ENCODE measurements at regions not wholly inside any gene's neighbourhood (a gene's known extent, or its start where the extent isn't known, plus 50 kb on each side); places are given as distances from the start of the nearest gene placed in this dataset.

DNA sequence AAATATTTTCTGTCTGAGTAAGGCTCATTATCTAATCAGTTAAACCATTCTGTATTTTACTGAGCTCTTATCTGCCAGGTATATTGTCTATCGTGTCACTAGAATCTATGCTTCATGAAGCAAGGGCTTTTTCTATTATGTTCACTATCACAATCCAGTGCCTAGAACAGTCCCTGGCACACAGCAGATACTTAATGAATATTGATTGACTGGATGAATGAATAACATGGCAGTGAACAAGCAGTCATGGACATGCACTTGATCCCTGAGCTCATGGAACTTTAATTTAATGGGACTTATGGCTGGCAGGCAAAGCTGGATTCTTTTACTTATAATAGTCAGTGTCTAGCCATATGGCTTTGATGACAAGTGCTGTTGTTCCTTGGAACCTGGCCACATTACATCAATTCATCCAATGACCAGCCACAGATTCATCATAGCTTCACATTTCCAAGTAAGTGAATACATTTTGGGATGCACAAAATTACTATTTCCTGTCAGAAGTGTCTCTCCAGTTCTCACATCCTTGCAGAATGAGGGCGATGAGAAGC is 214.8 kb downstream of the COG6 start:
- Mint-ChIP-seq H3K36me3 (no peaks in the 10 kb centered on the region), H3K27ac (no peak overlapping the region), H3K4me3 (no peak overlapping the region), H3K4me1 (no peaks in the 10 kb centered on the region), H3K27me3 (peaks cover 14% of the 10 kb centered on the region), H3K9me3 (ENCODE audit: low read depth) (no peaks in the 10 kb centered on the region)
- no peak for ATAC-seq
- CTCF ChIA-PET = no interaction called here
- no peak for DNase-seq

GRCh38 chr13:39874331-39875053 is 219.0 kb downstream of the COG6 start:
- DNase-seq = no peak
- H3K4me3 Mint-ChIP-seq = no peak overlapping the region
- H3K9me3 Mint-ChIP-seq (ENCODE audit: low read depth) = no peaks in the 10 kb centered on the region
- no peaks in the 10 kb centered on the region for H3K36me3 Mint-ChIP-seq
- no peaks in the 10 kb centered on the region for H3K27me3 Mint-ChIP-seq
- CTCF ChIA-PET = interaction anchor here (1.5 kb wide), 1 partner anchor 40 kb away, joined by 3 read pairs; no protein-coding TSS in a partner anchor
- H3K27ac Mint-ChIP-seq = no peak overlapping the region
- H3K4me1 Mint-ChIP-seq = no peaks in the 10 kb centered on the region
- ATAC-seq = no peak

DNA sequence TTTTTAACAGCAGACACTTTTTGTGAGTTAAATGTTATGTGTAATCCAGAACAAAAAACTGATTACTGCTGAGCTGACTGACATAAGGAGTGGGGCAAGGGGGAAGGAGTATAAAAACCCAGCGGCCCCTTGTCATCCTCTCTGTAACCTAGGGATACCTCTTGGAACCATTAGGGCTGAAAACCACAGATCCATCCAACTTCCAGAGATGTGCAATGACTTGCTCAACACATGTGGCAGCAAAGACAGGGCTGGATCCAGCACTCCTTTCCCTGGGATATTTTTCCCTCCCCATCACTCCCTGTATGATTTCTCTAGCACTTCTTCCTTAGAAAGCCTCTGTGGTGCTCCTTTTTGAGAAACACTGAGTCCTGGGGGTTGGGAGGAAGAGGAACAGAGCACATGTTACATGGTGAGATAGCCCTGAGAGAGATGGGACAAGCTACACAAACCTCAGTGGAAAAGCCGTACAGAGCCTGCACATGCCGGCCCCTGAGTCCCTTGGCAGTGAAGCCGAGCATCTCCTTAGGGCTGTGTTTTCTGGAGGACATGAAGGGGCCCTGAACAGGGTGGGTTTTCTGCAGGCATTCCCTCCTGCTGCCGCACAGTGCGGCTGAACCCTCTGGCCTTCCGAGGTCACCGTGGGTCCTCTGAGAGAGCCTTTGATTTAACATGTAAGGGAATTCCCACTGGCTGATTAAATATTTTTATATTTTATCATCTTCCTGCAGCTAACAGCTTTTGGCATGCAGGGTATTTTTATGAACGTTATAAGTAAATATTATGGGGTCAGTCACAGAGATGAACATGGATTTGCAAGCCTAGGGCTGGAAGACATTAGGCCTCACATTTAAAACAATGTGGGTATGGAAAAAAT is 219.9 kb downstream of the COG6 start:
- H3K36me3 Mint-ChIP-seq = no peaks in the 10 kb centered on the region

DNA sequence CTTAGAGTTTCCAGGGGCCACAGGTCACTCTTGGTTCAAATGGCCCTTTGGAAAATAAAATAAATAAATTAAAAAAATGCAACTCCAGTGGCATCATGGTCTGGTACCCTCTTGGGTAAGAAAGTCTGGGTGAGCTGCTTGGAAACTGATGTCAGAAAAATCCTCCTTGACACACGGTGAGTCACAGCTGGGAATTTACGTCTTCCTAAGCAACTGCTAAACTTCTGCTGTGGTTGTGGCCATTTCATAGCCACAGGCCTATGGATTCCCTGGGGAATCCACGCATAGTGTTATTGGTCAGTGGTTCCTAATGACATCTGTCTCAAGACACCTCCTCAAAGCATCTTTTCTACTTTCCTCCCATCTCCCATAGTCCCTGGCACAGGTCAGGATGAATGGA is 220.8 kb downstream of the COG6 start:
- no peak overlapping the region for H3K27ac Mint-ChIP-seq
- H3K9me3 Mint-ChIP-seq (ENCODE audit: low read depth) = no peaks in the 10 kb centered on the region
- CTCF ChIA-PET = no interaction called here
- peaks cover under 1% of the 10 kb centered on the region for H3K36me3 Mint-ChIP-seq
- no peaks in the 10 kb centered on the region for H3K4me1 Mint-ChIP-seq
- no peak for DNase-seq
- no peak for ATAC-seq
- H3K27me3 Mint-ChIP-seq = peaks cover 3% of the 10 kb centered on the region
- H3K4me3 Mint-ChIP-seq = no peak overlapping the region

More for the DNA sequence above, 219.9 kb downstream of the COG6 start:
- CTCF ChIA-PET = interaction anchor here (1.5 kb wide), 1 partner anchor 41 kb away, joined by 3 read pairs; no protein-coding TSS in a partner anchor
- no peaks in the 10 kb centered on the region for H3K9me3 Mint-ChIP-seq (ENCODE audit: low read depth)
- ATAC-seq (no peak), DNase-seq (no peak)
- no peak overlapping the region for H3K4me3 Mint-ChIP-seq
- no peak overlapping the region for H3K27ac Mint-ChIP-seq
- H3K4me1 Mint-ChIP-seq = no peaks in the 10 kb centered on the region
- H3K27me3 Mint-ChIP-seq = peaks cover 3% of the 10 kb centered on the region

GRCh38 chr13:39877134-39877533 is 221.7 kb downstream of the COG6 start:
- H3K27ac Mint-ChIP-seq = no peak overlapping the region
- H3K27me3 Mint-ChIP-seq = peaks cover 3% of the 10 kb centered on the region
- DNase-seq (no peak), ATAC-seq (no peak)
- no peaks in the 10 kb centered on the region for H3K4me1 Mint-ChIP-seq
- CTCF ChIA-PET = no interaction called here
- no peak overlapping the region for H3K4me3 Mint-ChIP-seq
- no peaks in the 10 kb centered on the region for H3K9me3 Mint-ChIP-seq (ENCODE audit: low read depth)
- peaks cover 1% of the 10 kb centered on the region for H3K36me3 Mint-ChIP-seq

DNA sequence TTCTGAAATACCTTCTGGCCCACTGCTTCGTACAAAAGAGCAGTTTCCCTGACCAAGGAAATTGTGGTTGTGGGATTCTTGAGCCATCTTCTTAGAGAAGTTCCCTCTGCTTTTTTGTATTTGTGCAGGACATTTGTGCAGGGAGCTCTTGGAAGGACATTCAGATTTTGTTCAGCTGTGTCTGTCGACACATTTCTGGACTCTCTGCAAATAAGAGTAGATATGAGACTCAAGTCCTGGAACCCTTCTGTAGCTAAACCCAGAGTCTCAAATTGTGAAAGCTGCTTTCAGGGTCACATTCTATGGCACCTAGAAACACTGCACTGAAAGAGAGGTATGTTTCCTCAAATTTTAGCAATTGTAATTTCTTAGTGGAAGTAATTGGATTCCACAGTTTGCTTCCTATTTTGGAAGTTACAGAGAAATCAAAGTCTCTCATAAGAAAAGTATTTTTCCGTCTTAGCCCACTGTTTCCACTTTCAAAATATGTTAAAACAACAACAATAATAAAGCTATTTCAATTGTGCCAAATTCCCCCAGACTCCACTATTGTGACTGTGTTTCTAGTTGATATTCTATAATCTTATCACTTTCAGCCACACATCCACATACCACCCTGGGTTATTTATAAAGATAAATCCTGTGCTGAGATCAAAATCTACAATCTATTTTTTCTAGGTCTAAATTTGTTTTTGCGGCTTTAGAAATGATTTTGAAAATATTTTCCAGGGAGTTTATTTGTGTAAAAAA is 224.0 kb downstream of the COG6 start:
- H3K4me3 Mint-ChIP-seq = no peak overlapping the region
- ATAC-seq (no peak), DNase-seq (no peak)
- H3K4me1 Mint-ChIP-seq = no peaks in the 10 kb centered on the region
- CTCF ChIA-PET = no interaction called here
- peaks cover 3% of the 10 kb centered on the region for H3K27me3 Mint-ChIP-seq
- H3K36me3 Mint-ChIP-seq = peaks cover 1% of the 10 kb centered on the region
- no peak overlapping the region for H3K27ac Mint-ChIP-seq
- no peaks in the 10 kb centered on the region for H3K9me3 Mint-ChIP-seq (ENCODE audit: low read depth)

DNA sequence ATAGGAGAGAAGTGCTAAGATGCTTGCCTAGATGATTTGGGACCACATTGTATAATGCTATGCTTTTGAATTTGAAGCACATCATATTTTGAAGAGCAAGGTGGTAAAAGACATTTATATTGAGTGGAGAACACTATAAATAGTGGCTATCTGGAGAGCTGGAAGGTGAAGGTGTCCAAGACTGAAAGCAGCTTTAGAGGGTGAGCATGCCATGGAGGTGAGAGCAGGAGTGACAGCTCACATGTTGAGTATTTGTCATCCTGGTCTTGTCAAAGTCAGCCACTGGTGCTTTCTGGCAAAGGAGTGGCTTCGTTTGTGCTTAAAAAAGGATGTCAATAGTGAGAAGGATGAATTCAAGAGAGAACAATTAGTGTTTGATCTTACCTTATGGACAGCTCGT is 225.9 kb downstream of the COG6 start:
- Mint-ChIP-seq H3K27me3 (peaks cover 3% of the 10 kb centered on the region), H3K36me3 (peaks cover 1% of the 10 kb centered on the region), H3K9me3 (ENCODE audit: low read depth) (no peaks in the 10 kb centered on the region), H3K4me3 (no peak overlapping the region), H3K4me1 (no peaks in the 10 kb centered on the region), H3K27ac (no peak overlapping the region)
- ATAC-seq (no peak), DNase-seq (no peak)
- CTCF ChIA-PET = no interaction called here

DNA sequence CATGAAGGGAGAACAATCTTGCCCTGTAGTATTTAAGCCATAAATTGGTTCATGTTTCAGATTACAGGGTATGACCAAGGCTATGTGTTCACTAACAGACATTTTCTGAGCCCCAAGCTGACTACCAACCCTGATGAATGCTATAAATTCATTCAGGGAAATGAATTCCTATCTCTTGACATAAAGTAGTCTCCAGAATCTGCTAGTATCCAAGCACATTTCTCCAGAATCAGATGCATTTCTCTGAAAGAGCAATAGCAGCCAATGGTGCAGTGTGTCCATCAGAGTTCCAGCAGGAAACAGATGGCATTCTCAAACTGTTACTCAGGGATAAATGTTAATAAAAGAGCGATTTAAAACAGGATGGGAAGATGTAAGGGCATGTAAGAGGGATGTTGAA is 226.4 kb downstream of the COG6 start:
- DNase-seq (no peak), ATAC-seq (no peak)
- H3K9me3 Mint-ChIP-seq (ENCODE audit: low read depth) = no peaks in the 10 kb centered on the region
- peaks cover 1% of the 10 kb centered on the region for H3K36me3 Mint-ChIP-seq
- H3K27ac Mint-ChIP-seq = no peak overlapping the region
- no peak overlapping the region for H3K4me3 Mint-ChIP-seq
- H3K4me1 Mint-ChIP-seq = no peaks in the 10 kb centered on the region
- CTCF ChIA-PET = no interaction called here
- H3K27me3 Mint-ChIP-seq = peaks cover 3% of the 10 kb centered on the region

DNA sequence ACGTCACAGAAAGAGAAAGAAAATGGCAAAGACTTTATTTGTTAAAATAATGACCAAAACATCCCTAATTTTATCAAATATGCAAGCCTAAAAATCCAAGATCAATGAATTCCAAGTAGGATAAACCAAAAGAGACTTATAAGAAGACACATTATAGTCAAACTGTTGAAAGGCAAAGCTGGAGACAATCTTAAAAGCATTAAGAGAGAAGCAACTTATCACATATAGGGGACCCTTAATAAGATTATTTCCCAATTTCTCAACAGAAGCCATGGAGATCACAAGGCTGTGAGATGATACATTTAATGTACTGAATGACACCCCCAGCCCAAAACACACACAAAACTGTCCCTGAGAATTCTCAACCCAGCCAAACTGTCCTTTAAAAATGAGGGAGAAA is 228.7 kb downstream of the COG6 start:
- DNase-seq (no peak), ATAC-seq (no peak)
- Mint-ChIP-seq H3K4me3 (no peak overlapping the region), H3K36me3 (peaks cover 1% of the 10 kb centered on the region), H3K27me3 (peaks cover 3% of the 10 kb centered on the region), H3K27ac (no peak overlapping the region), H3K9me3 (ENCODE audit: low read depth) (no peaks in the 10 kb centered on the region), H3K4me1 (no peaks in the 10 kb centered on the region)
- CTCF ChIA-PET = no interaction called here

DNA sequence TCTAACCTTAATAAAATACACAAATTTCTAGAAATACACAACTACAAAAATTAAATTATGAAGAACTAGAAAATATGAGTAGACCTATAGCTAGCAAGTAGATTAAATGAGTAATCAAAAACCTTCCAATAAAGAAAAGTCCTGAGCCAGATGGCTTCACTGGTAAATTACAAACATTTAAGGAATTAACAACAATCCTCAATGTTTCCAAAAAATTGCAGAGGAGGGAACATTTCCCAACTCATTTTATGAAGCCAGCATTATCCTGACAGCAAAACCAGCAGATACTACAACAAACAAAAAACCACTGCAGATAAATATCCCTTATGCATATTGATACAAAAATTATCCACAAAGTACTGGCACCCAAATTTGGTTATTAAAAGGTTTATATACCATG is 230.9 kb downstream of the COG6 start:
- no peaks in the 10 kb centered on the region for H3K4me1 Mint-ChIP-seq
- no peak overlapping the region for H3K4me3 Mint-ChIP-seq
- H3K27me3 Mint-ChIP-seq = no peaks in the 10 kb centered on the region
- H3K27ac Mint-ChIP-seq = no peak overlapping the region
- no peak for ATAC-seq
- CTCF ChIA-PET = no interaction called here
- DNase-seq = no peak
- H3K36me3 Mint-ChIP-seq = peaks cover under 1% of the 10 kb centered on the region
- no peaks in the 10 kb centered on the region for H3K9me3 Mint-ChIP-seq (ENCODE audit: low read depth)

DNA sequence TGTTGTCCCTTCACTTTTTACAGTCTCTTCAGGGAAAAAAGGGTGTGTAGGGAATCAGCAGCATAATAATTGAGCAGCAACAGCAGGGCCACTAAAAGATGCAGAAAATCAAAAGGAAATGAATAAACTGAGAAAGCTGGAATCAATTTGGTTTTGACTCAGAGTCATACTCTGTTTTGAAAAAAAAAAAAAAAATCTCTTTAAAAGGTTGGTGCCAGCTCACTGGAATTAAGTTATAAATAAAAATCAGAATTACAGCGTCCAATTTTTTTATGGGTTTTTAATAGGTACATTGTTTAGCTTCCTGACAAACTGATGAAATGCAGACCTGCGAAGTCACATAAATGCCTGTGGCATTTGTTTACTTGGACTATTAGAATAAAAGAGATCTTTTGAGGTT is 231.9 kb downstream of the COG6 start:
- no peaks in the 10 kb centered on the region for H3K27me3 Mint-ChIP-seq
- ATAC-seq (no peak), DNase-seq (no peak)
- CTCF ChIA-PET = no interaction called here
- H3K4me1 Mint-ChIP-seq = peaks cover 3% of the 10 kb centered on the region
- H3K36me3 Mint-ChIP-seq = no peaks in the 10 kb centered on the region
- H3K27ac Mint-ChIP-seq = no peak overlapping the region
- H3K9me3 Mint-ChIP-seq (ENCODE audit: low read depth) = no peaks in the 10 kb centered on the region
- no peak overlapping the region for H3K4me3 Mint-ChIP-seq

- H3K36me3 Mint-ChIP-seq = no peaks in the 10 kb centered on the region
- H3K27me3 Mint-ChIP-seq = peaks cover 2% of the 10 kb centered on the region
- CTCF ChIA-PET = no interaction called here
- no peak overlapping the region for H3K27ac Mint-ChIP-seq
- no peak for ATAC-seq
- H3K4me1 Mint-ChIP-seq = peaks cover 12% of the 10 kb centered on the region
- DNase-seq = no peak
- no peak overlapping the region for H3K4me3 Mint-ChIP-seq
- no peaks in the 10 kb centered on the region for H3K9me3 Mint-ChIP-seq (ENCODE audit: low read depth)
Measured at GRCh38 chr13:39888865-39889810, 233.7 kb downstream of the COG6 start.

- H3K36me3 Mint-ChIP-seq = no peaks in the 10 kb centered on the region
- no peak overlapping the region for H3K27ac Mint-ChIP-seq
- peaks cover 4% of the 10 kb centered on the region for H3K27me3 Mint-ChIP-seq
- no peaks in the 10 kb centered on the region for H3K9me3 Mint-ChIP-seq (ENCODE audit: low read depth)
- DNase-seq (no peak), ATAC-seq (no peak)
- CTCF ChIA-PET = no interaction called here
- H3K4me3 Mint-ChIP-seq = no peak overlapping the region
- H3K4me1 Mint-ChIP-seq = peaks cover 12% of the 10 kb centered on the region
Measured at GRCh38 chr13:39890537-39890936, 235.1 kb downstream of the COG6 start.

Data from activated CD8-positive, alpha-beta memory T cell treated with anti-CD3 and anti-CD28 coated beads, Interleukin-2, amount 10 ng/mL, durations not matched to agents 7 days and 5 days (primary cell).